Endodermal cell (in vitro differentiated cells): ENCODE measurements at regions not wholly inside any gene's neighbourhood (a gene's known extent, or its start where the extent isn't known, plus 50 kb on each side); places are given as distances from the start of the nearest gene placed in this dataset.

Experiments
- DNase-seq: peaks from one replicate; pipeline ENCODE4 v3.0.0-alpha.2; 2017
- H3K27ac ChIP-seq: 2 replicates; pipeline ENCODE4 v1.5.1; 2013; ENCODE audit warnings: mild to moderate bottlenecking, low read depth, low read length, moderate library complexity
- H3K27me3 ChIP-seq: 2 replicates; pipeline ENCODE4 v1.6.1; 2013; ENCODE audit warnings: mild to moderate bottlenecking, low read length, moderate library complexity; ENCODE audit not compliant: insufficient read depth, control insufficient read depth, poor library complexity, severe bottlenecking
- H3K36me3 ChIP-seq: 2 replicates; pipeline ENCODE4 v1.7.0; 2013; ENCODE audit warnings: mild to moderate bottlenecking, low read length, moderate library complexity; ENCODE audit not compliant: control insufficient read depth, insufficient read depth
- H3K4me1 ChIP-seq: one replicate; pipeline ENCODE4 v1.7.0; 2013; ENCODE audit warnings: low read length; ENCODE audit not compliant: control insufficient read depth, insufficient read depth
- H3K4me3 ChIP-seq: 2 replicates; pipeline ENCODE4 v1.5.1; 2013; ENCODE audit warnings: mild to moderate bottlenecking, low read length, moderate library complexity
- H3K9ac ChIP-seq: 2 replicates; pipeline ENCODE4 v1.6.1; 2013; ENCODE audit warnings: mild to moderate bottlenecking, low read length, moderate library complexity; ENCODE audit not compliant: poor library complexity, severe bottlenecking; ENCODE audit errors: extremely low read depth
- H3K9me3 ChIP-seq: 2 replicates; pipeline ENCODE4 v1.6.1; 2013; ENCODE audit warnings: mild to moderate bottlenecking, low read length, moderate library complexity; ENCODE audit not compliant: control insufficient read depth
- H3K27ac Mint-ChIP-seq: 2 replicates; pipeline ENCODE4 v1.8.0; 2020; ENCODE audit warnings: mixed read lengths
- H3K27me3 Mint-ChIP-seq: 2 replicates; pipeline ENCODE4 v1.8.0; 2021; ENCODE audit warnings: mild to moderate bottlenecking, mixed read lengths; ENCODE audit not compliant: insufficient read depth
- H3K36me3 Mint-ChIP-seq: 2 replicates; pipeline ENCODE4 v1.8.0; 2020; ENCODE audit warnings: low read depth, mixed read lengths
- H3K4me1 Mint-ChIP-seq: 2 replicates; pipeline ENCODE4 v1.8.0; 2020; ENCODE audit warnings: mixed read lengths
- H3K4me3 Mint-ChIP-seq: 2 replicates; pipeline ENCODE4 v1.8.0; 2020; ENCODE audit warnings: mild to moderate bottlenecking, moderate library complexity, mixed read lengths
- H3K9me3 Mint-ChIP-seq: 2 replicates; pipeline ENCODE4 v1.8.0; 2020; ENCODE audit warnings: mild to moderate bottlenecking, mixed read lengths
- CTCF ChIP-seq: fragments of 200-600 bp; sonication (generic); conservative IDR thresholded peaks from 2 replicates; pipeline ENCODE4 v1.5.0; 2021; ENCODE audit warnings: antibody characterized with exemption, mild to moderate bottlenecking
- WGBS, 2 experiments: methylation state at CpG; one replicate each; pipeline versions ENCODE4 v1.1.5 to v1.1.7; 2013; ENCODE audit warnings: missing lambda C conversion rate in 2 of 2, mixed read lengths in 1 of 2; ENCODE audit not compliant: insufficient coverage in 1 of 2, insufficient read length in 1 of 2; 5-methylcytosine and 5-hydroxymethylcytosine counted together

DNA sequence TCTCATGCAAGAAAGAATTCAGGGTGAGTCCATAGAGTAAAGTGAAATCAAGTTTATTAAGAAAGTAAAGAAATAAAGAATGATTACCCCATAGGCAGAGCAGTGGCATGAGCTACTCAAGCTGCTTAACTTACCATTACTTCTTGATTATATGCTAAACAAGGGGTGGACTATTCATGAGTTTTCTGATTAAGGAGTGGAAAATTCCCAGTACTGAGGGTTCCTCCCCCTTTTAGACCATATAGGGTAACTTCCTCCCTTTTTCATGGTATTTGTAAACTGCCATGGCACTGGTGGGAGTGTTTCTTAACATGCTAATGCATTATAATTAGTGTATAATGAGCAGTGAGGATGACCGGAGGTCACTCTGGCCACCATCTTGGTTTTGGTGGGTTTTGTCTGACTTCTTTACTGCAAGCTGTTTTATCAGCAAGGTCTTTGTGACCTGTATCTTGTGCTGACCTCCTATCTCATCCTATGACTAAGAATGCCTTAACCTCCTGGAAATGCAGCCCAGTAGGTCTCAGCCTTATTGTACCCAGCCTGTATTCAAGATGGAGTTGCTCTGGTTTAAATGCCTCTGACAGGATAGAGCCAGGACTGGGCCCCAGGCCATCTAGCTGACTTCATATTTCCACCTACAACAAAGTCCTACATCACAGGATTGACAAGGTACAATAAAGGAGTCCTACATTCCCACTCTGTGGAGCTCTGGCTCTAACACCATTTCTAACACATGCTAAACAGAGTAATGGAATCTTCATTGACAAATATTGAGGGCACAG, 186.7 kb downstream of the NXNL2 start:
- no peak overlapping the region for H3K27ac Mint-ChIP-seq
- WGBS, 2 experiments, result 100% methylated on average over 1 of the region's 1 CpG; no CpG with 5 or more reads in 1 of the 2 experiments
- no peak overlapping the region for H3K4me3 Mint-ChIP-seq
- H3K27me3 Mint-ChIP-seq, result no peaks in the 10 kb centered on the region
- H3K36me3 Mint-ChIP-seq, result no peaks in the 10 kb centered on the region
- Histone ChIP-seq H3K9me3 (no peaks in the 10 kb centered on the region), H3K9ac (no peak overlapping the region), H3K36me3 (no peaks in the 10 kb centered on the region), H3K4me1 (no peaks in the 10 kb centered on the region), H3K27me3 (no peaks in the 10 kb centered on the region), H3K27ac (no peak overlapping the region), H3K4me3 (no peak overlapping the region)
- H3K9me3 Mint-ChIP-seq, result no peaks in the 10 kb centered on the region
- no peak for TF ChIP-seq CTCF
- H3K4me1 Mint-ChIP-seq, result peaks cover 2% of the 10 kb centered on the region
- DNase-seq, result no peak

DNA sequence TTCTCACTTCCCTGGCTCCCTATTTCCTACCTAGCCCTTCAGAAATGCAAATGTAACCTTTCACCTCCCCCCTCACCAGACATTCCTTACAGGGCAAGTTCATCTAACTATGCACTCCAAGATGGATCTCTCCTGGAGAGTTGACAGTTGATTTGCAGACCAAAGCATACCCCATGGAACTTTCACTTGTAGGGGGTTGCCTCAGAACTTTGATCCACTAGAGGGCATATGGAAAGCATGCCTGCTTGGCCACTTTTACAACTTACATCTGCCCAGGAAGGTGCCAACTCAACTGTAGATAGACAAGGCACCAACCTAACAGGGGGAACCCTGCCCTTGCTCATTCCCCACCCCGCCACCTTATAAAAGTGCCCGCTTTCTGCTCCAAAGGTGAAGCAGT, 187.8 kb downstream of the NXNL2 start:
- 92 to 100% methylated on average over 1 to 2 of the region's 2 CpGs for WGBS, 2 experiments

GRCh38 chr9:88723751-88724150, 188.8 kb downstream of the NXNL2 start:
- Histone ChIP-seq H3K36me3 (no peaks in the 10 kb centered on the region), H3K27me3 (no peaks in the 10 kb centered on the region), H3K9ac (no peak overlapping the region), H3K4me3 (no peak overlapping the region), H3K9me3 (no peaks in the 10 kb centered on the region), H3K4me1 (no peaks in the 10 kb centered on the region), H3K27ac (no peak overlapping the region)
- H3K27ac Mint-ChIP-seq, result no peak overlapping the region
- DNase-seq, result no peak
- no peaks in the 10 kb centered on the region for H3K36me3 Mint-ChIP-seq
- no peak for TF ChIP-seq CTCF
- no peaks in the 10 kb centered on the region for H3K27me3 Mint-ChIP-seq
- no peaks in the 10 kb centered on the region for H3K9me3 Mint-ChIP-seq
- peaks cover 2% of the 10 kb centered on the region for H3K4me1 Mint-ChIP-seq
- H3K4me3 Mint-ChIP-seq, result no peak overlapping the region

More for the DNA sequence above, 187.8 kb downstream of the NXNL2 start:
- H3K4me3 Mint-ChIP-seq, result no peak overlapping the region
- no peaks in the 10 kb centered on the region for H3K27me3 Mint-ChIP-seq
- peak; percentile 65 for TF ChIP-seq CTCF
- H3K36me3 ChIP-seq, result no peaks in the 10 kb centered on the region
- DNase-seq, result peak; percentile 54
- no peaks in the 10 kb centered on the region for H3K9me3 ChIP-seq
- H3K9me3 Mint-ChIP-seq, result no peaks in the 10 kb centered on the region
- H3K27ac ChIP-seq, result no peak overlapping the region
- H3K4me3 ChIP-seq, result no peak overlapping the region
- peaks cover 2% of the 10 kb centered on the region for H3K4me1 Mint-ChIP-seq
- no peaks in the 10 kb centered on the region for H3K27me3 ChIP-seq
- H3K36me3 Mint-ChIP-seq, result no peaks in the 10 kb centered on the region
- no peak overlapping the region for H3K9ac ChIP-seq
- H3K27ac Mint-ChIP-seq, result no peak overlapping the region
- no peaks in the 10 kb centered on the region for H3K4me1 ChIP-seq
